IMR-90 (cell line): ENCODE measurements at regions not wholly inside any gene's neighbourhood (a gene's known extent, or its start where the extent isn't known, plus 50 kb on each side); places are given as distances from the start of the nearest gene placed in this dataset.

Experiments
- ATAC-seq: fragments of 200-7000 bp; cut with Tn5 transposase; 2 replicates; pipeline ENCODE4 v1.9.1; 2020; ENCODE audit warnings: low read depth, mild to moderate bottlenecking, moderate library complexity
- BruUV-seq: library from RNA; stranded (reverse); fragments of 400-500 nt; replicated peaks from 2 replicates; lab custom pipeline; 2021; lab: Mats Ljungman, UMichigan
- CTCF ChIA-PET: fragments of 300-600 bp; formaldehyde crosslinking; extraction: SDS; loops from one replicate; lab custom pipeline; 2021; ENCODE audit warnings: antibody characterized with exemption; lab: Yijun Ruan, JAX
- POLR2A ChIA-PET: fragments of 300-600 bp; sonication (Branson Sonifier 250); formaldehyde crosslinking; loops from one replicate; lab custom pipeline; 2022; ENCODE audit warnings: antibody characterized with exemption; ENCODE audit not compliant: unreplicated experiment; lab: Charles Lee
- DNase-seq: peaks from one replicate; pipeline ENCODE4 v3.0.0; 2013
- H2AFZ ChIP-seq: replicated peaks from 2 replicates; pipeline ENCODE3; 2013; ENCODE audit warnings: low read length, mild to moderate bottlenecking; ENCODE audit not compliant: poor library complexity
- H2AK5ac ChIP-seq: 2 replicates; pipeline ENCODE4 v1.6.1; 2013; ENCODE audit warnings: low read depth, low read length, inconsistent platforms
- H2AK9ac ChIP-seq: replicated peaks from 2 replicates; pipeline ENCODE3; 2013; ENCODE audit warnings: mild to moderate bottlenecking, low read depth, low read length, moderate library complexity; ENCODE audit not compliant: poor library complexity
- H2BK120ac ChIP-seq: 2 replicates; pipeline ENCODE4 v1.6.1; 2013; ENCODE audit warnings: low read depth, low read length, inconsistent platforms
- H2BK15ac ChIP-seq: 3 replicates; pipeline ENCODE4 v1.6.1; 2013; ENCODE audit warnings: low read depth, low read length, inconsistent platforms
- H2BK20ac ChIP-seq: 2 replicates; pipeline ENCODE4 v1.6.1; 2013; ENCODE audit warnings: low read depth, mild to moderate bottlenecking, inconsistent platforms, low read length, moderate library complexity
- H2BK5ac ChIP-seq: 2 replicates; pipeline ENCODE4 v1.6.1; 2013; ENCODE audit warnings: mild to moderate bottlenecking, low read depth, low read length, inconsistent platforms; ENCODE audit not compliant: poor library complexity, severe bottlenecking
- H3K14ac ChIP-seq: replicated peaks from 2 replicates; pipeline ENCODE4 v1.6.1; 2013; ENCODE audit warnings: low read depth, low read length, inconsistent platforms
- H3K18ac ChIP-seq: 2 replicates; pipeline ENCODE4 v1.6.1; 2013; ENCODE audit warnings: low read depth, low read length, control low read depth
- H3K23ac ChIP-seq: 2 replicates; pipeline ENCODE4 v1.6.1; 2013; ENCODE audit warnings: low read depth, low read length, inconsistent platforms
- H3K27ac ChIP-seq: 2 replicates; pipeline ENCODE4 v1.5.1; 2013; ENCODE audit warnings: mild to moderate bottlenecking, control low read depth, low read length; ENCODE audit not compliant: insufficient read depth
- H3K27me3 ChIP-seq: 2 replicates; pipeline ENCODE4 v1.6.1; 2013; ENCODE audit warnings: low read length; ENCODE audit not compliant: control insufficient read depth, insufficient read depth
- H3K36me3 ChIP-seq: 2 replicates; pipeline ENCODE4 v1.6.1; 2013; ENCODE audit warnings: low read length, mixed read lengths; ENCODE audit not compliant: control insufficient read depth, insufficient read depth
- H3K4ac ChIP-seq: 2 replicates; pipeline ENCODE4 v1.6.1; 2013; ENCODE audit warnings: low read depth, low read length, inconsistent platforms
- H3K4me1 ChIP-seq: 2 replicates; pipeline ENCODE4 v1.6.1; 2013; ENCODE audit warnings: low read length, mixed read lengths; ENCODE audit not compliant: control insufficient read depth, insufficient read depth
- H3K4me2 ChIP-seq: 2 replicates; pipeline ENCODE4 v1.6.1; 2013; ENCODE audit warnings: low read depth, mild to moderate bottlenecking, control low read depth, low read length, moderate library complexity
- H3K4me3 ChIP-seq: 2 replicates; pipeline ENCODE4 v1.5.1; 2013; ENCODE audit warnings: low read depth, mild to moderate bottlenecking, control low read depth, low read length, moderate library complexity; ENCODE audit not compliant: insufficient read depth
- H3K56ac ChIP-seq: 2 replicates; pipeline ENCODE4 v1.6.1; 2013; ENCODE audit warnings: low read length, inconsistent platforms; ENCODE audit not compliant: insufficient read depth; ENCODE audit errors: extremely low read depth
- H3K79me1 ChIP-seq, 2 experiments: 2 replicates each; pipeline ENCODE4 v1.6.1; 2013; ENCODE audit warnings: low read length in 2 of 2, inconsistent platforms in 1 of 2, low read depth in 1 of 2
- H3K9ac ChIP-seq: 2 replicates; pipeline ENCODE4 v1.6.1; 2013; ENCODE audit warnings: low read depth, low read length, control low read depth
- H3K9me1 ChIP-seq: 2 replicates; pipeline ENCODE4 v1.6.1; 2013; ENCODE audit warnings: low read length, inconsistent platforms; ENCODE audit not compliant: insufficient read depth
- H3K9me3 ChIP-seq: 2 replicates; pipeline ENCODE4 v1.6.1; 2013; ENCODE audit warnings: low read length; ENCODE audit not compliant: control insufficient read depth, insufficient read depth
- H4K20me1 ChIP-seq: 2 replicates; pipeline ENCODE4 v1.6.1; 2013; ENCODE audit warnings: low read length, inconsistent platforms; ENCODE audit not compliant: insufficient read depth
- H4K5ac ChIP-seq: 2 replicates; pipeline ENCODE4 v1.6.1; 2013; ENCODE audit warnings: mild to moderate bottlenecking, low read depth, low read length, control low read depth
- H4K8ac ChIP-seq, 2 experiments: 2 replicates each; pipeline ENCODE4 v1.6.1; 2013; ENCODE audit warnings: low read depth in 2 of 2, low read length in 2 of 2, control low read depth in 1 of 2, inconsistent platforms in 1 of 2
- H4K91ac ChIP-seq: 2 replicates; pipeline ENCODE4 v1.6.1; 2013; ENCODE audit warnings: low read depth, low read length, inconsistent platforms; ENCODE audit not compliant: insufficient read depth
- CHD1 ChIP-seq: IDR thresholded peaks from 2 replicates; pipeline ENCODE4 v1.6.1; 2012; ENCODE audit warnings: low read depth, low read length, improper control_type of control experiment
- CTCF ChIP-seq: conservative IDR thresholded peaks from 2 replicates; pipeline ENCODE4 v1.5.1; 2012; ENCODE audit warnings: mild to moderate bottlenecking, low read depth, low read length, improper control_type of control experiment
- FOS ChIP-seq: fragments of 150-350 bp; IDR thresholded peaks from 2 replicates; pipeline ENCODE4 v1.6.1; 2016; ENCODE audit warnings: low read depth, low read length
- MXI1 ChIP-seq: IDR thresholded peaks from 2 replicates; pipeline ENCODE4 v1.6.1; 2012; ENCODE audit warnings: low read depth, mild to moderate bottlenecking, low read length, moderate library complexity, borderline replicate concordance
- NFE2L2 ChIP-seq: fragments of 150-350 bp; IDR thresholded peaks from 2 replicates; pipeline ENCODE4 v1.6.1; 2016; ENCODE audit warnings: low read depth, mild to moderate bottlenecking, low read length
- POLR2A ChIP-seq: IDR thresholded peaks from 2 replicates; pipeline ENCODE4 v1.6.1; 2012; ENCODE audit warnings: mild to moderate bottlenecking, low read depth, low read length
- USF2 ChIP-seq: fragments of 150-350 bp; IDR thresholded peaks from 2 replicates; pipeline ENCODE4 v1.6.1; 2017; ENCODE audit warnings: mild to moderate bottlenecking, antibody characterized with exemption, low read length, low read depth
- WGBS, 2 experiments: methylation state at CpG; one replicate each; pipeline versions ENCODE4 v1.1.5 to v1.1.7; 2013; ENCODE audit warnings: missing lambda C conversion rate in 2 of 2; ENCODE audit not compliant: insufficient read length in 1 of 2; ENCODE audit errors: extremely low coverage in 2 of 2; 5-methylcytosine and 5-hydroxymethylcytosine counted together
- dilution Hi-C: fragments of 300-500 bp; cut with HindIII; formaldehyde crosslinking; loops from one replicate; pipeline ENCODE4 v1.14.3; 2018; ENCODE audit warnings: low sequenced_read_pairs; ENCODE audit not compliant: unreplicated experiment
- in situ Hi-C: fragments of 300-500 bp; cut with MboI; formaldehyde crosslinking; loops from 3 replicates; pipeline ENCODE4 v1.14.3; 2019; ENCODE audit warnings: low sequenced_read_pairs, inconsistent platforms, mixed read lengths
- intact Hi-C: fragments of 100-400 bp; cut with micrococcal nuclease; formaldehyde crosslinking; loops from 2 replicates; pipeline ENCODE4 v1.10.0; 2022

- Histone ChIP-seq H4K20me1 (no peaks in the 10 kb centered on the region), H2BK120ac (no peak overlapping the region), H3K14ac (no peak overlapping the region), H3K9me1 (peaks cover 7% of the 10 kb centered on the region; the same call in 1 of the 2 replicates), H2BK20ac (no peak overlapping the region; the same call in 1 of the 2 replicates), H2AK9ac (no peak overlapping the region), H2BK15ac (0 out of 3 replicates have a peak overlapping the region, but pooled peaks have one; percentile 5), H4K8ac (no peak overlapping the region), H3K23ac (no peak overlapping the region), H3K79me1 (no peaks in the 10 kb centered on the region), H3K56ac (no peak overlapping the region), H4K5ac (no peak overlapping the region), H3K27me3 (no peaks in the 10 kb centered on the region), H2AFZ (no peak overlapping the region), H3K9me3 (peaks cover 4% of the 10 kb centered on the region), H3K4ac (peak overlapping the region; percentile 24; the same call in 1 of the 2 replicates), H3K4me3 (no peak overlapping the region), H3K27ac (no peak overlapping the region), H3K18ac (no peak overlapping the region), H3K4me2 (no peak overlapping the region), H2BK5ac (no peak overlapping the region), H3K4me1 (peaks cover 3% of the 10 kb centered on the region), H4K91ac (no peak overlapping the region; the same call in 1 of the 2 replicates), H3K36me3 (no peaks in the 10 kb centered on the region), H3K9ac (no peak overlapping the region), H2AK5ac (no peak overlapping the region)
- no peak for DNase-seq
- no TSS peak for BruUV-seq
- no peak for ATAC-seq
- dilution Hi-C loops (no loop called here), in situ Hi-C loops (loop anchor here (10.0 kb wide), 1 partner anchor 670 kb away; the partner anchor contains the start of gene TRIB2), intact Hi-C loops (no loop called here)
- 100% methylated on average over 2 of the region's 8 CpGs; no CpG with 5 or more reads in 1 of the 2 experiments for WGBS, 2 experiments
- no peak for TF ChIP-seq POLR2A
- no peak for TF ChIP-seq FOS
- no peak for TF ChIP-seq NFE2L2
- TF ChIP-seq CTCF: no peak
- TF ChIP-seq CHD1: no peak
- no peak for TF ChIP-seq MXI1
- no peak for TF ChIP-seq USF2
- POLR2A ChIA-PET: no interaction called here
- CTCF ChIA-PET: no interaction called here
Measured at GRCh38 chr2:12044857-12045256, 298.4 kb downstream of the LPIN1 start.
